ENCODE measurements at regions not wholly inside any gene's neighbourhood (a gene's known extent, or its start where the extent isn't known, plus 50 kb on each side); places are given as distances from the start of the nearest gene placed in this dataset.
A peak's percentile ranks its signal among the peaks of the same experiment; 100 is the strongest.

DNA sequence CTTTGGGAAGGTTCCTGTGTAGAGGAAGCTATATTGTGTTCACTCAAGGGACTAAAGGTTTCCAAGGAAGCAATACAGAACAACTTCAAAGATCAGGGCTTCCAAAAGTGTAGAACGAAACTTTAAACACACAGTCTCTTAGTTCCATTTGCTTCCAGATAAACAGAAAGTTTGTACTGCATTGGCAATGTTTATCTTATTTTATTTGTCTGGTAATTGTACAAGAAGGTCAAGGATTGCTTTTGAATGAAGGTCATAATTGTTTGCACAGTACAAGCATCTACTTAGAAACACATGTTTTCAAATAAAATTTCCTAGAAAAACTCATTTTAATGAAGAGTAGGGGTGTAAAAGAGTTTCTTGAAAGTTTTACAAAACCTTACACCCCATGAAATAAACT is 712.7 kb upstream of the SGCG start:
- ATAC-seq: no peak
- intact Hi-C loops (cut with micrococcal nuclease): no loop called here
- DNase-seq: no peak

DNA sequence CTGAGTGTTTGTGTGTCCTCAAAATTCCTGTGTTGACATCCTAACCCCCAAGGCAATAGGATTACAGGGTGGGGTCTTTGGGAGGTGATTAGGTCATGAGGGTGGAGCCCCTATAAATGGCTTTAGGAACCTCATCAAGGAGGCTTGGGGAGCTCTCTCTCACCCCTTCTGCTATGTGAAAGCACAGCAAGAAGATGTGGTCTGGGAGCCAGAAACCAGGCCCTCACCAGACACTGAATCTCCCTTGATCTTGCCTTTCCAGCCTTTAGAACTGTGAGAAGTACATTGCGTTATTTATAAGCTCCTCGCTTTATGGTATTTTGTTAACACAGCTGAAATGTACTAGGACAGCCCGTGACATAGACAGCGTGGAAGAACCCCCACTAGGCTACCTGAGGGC is 712.0 kb upstream of the SGCG start:
- ATAC-seq (no peak), DNase-seq (no peak)
- intact Hi-C loops (cut with micrococcal nuclease): no loop called here

DNA sequence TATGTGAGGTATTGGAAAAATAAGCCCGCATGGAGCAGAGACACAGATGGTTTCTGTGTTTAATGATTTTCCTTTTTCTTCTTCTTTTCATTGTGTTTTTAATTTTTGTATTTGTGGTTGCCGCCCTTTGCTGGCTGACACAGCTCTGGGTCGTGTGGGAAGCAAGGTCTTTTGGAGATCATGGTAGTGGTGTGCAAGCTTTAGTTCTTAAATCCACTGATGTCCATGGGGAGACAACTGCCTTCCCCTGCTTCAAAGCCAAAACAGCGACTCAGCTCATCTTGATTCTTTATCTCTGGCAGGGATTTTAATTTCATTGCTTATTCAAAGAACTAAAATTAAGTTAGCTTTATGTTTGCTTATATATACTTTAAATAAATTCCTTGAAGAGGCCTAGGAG is 711.3 kb upstream of the SGCG start:
- intact Hi-C loops (cut with micrococcal nuclease): no loop called here
- ATAC-seq: no peak
- no peak for DNase-seq

DNA sequence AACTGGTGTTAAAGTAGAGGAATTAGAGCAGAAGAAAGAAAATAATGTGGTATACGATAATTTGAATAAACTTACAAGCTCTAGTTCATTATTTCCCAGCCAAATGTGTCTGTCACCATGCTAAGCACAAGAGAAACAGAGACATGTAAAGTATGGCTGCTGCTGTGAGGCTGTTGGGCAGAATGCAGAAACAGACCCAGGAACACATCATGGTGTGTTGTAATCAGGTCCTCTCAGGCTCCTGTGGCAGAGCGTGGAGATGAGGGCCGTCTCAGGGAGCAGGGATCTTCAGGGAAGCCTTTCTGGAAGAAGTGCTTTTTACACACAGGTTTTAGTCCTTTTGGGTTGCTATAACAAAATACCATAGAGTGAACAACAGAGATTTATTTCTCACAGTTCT is 710.7 kb upstream of the SGCG start:
- intact Hi-C loops (cut with micrococcal nuclease): no loop called here
- no peak for ATAC-seq
- no peak for DNase-seq

DNA sequence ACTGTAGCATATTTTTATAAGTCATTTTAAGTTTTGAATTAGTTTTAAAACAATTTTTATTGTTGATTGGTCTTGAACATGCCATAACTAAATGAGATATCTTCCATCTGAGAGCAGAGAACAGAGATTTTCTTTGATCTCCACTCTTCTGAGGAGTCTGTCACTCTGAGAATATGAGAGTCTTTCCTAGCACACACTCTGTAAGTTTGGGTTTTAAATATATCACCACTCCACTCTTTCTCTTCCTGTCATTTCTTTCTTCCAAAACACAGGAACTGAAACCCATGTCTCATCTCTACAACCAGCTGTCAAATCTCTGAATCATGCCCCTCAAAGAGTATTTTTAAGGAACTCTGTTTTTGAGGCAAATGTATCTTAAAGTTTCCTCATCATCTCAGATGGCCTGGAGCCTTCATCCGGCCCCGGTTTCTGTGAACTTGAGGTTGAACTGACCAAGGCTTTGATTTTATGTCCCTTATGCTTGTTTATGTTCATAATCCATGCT is 698.2 kb upstream of the SGCG start:
- intact Hi-C loops (cut with micrococcal nuclease): no loop called here
- no peak for DNase-seq
- no peak for ATAC-seq

DNA sequence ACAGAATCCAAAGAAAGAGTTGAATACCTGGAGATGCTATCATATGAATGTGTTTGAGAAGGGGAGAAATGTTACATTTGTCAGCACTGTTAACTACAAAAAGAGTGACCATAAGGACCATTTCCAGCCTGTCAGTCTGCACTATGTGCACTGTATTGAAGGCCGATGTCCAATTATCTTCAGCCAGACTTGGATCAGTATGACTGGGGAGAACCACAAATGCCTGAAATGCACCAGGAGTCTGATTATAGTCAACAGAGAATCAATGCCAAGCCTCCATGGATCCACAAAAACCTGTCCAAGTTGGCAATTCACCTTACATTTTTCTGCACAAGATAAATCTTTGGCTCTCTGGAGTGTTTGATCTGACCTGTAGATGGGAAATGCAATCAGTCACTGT is 697.5 kb upstream of the SGCG start:
- intact Hi-C loops (cut with micrococcal nuclease): no loop called here
- no peak for ATAC-seq
- DNase-seq: no peak

DNA sequence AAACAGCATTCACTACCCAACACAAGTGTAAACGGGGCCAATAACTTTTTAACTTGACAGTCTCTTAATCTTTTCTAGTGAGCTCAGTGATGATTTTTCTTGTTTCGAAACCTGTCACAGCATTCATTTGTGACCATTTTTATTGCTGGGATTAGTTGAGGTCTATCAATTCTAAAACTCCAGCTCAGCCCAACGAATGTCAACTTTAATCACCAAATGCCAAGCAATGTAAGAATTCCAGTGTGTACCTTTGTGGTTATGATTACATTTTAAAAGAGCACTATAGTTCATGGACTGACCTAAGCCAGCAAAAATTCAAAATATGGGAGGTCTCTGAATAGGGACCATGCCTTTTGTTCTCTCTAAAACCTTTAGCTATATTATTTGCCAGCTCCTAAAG is 694.3 kb upstream of the SGCG start:
- DNase-seq (no peak), ATAC-seq (no peak)
- intact Hi-C loops (cut with micrococcal nuclease): no loop called here

DNA sequence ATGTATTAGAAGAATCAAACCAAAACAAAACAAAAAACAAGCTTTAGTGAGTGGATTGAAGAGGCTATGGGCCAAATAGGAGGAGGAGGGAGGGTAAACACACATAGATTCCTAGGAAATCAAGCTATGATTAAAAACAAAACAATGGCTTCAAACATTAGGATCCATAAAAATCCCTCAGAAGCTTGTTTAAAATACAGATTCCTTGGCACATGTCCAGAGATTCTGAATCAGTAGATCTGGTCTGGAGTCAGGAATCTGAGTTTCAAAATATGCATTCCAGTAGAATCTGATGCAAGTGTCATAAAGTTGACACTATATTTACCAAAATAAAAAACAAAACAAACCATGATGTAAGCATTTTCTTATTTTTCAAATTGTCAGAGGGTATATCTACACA is 692.8 kb upstream of the SGCG start:
- ATAC-seq (no peak), DNase-seq (no peak)
- intact Hi-C loops (cut with micrococcal nuclease): no loop called here

DNA sequence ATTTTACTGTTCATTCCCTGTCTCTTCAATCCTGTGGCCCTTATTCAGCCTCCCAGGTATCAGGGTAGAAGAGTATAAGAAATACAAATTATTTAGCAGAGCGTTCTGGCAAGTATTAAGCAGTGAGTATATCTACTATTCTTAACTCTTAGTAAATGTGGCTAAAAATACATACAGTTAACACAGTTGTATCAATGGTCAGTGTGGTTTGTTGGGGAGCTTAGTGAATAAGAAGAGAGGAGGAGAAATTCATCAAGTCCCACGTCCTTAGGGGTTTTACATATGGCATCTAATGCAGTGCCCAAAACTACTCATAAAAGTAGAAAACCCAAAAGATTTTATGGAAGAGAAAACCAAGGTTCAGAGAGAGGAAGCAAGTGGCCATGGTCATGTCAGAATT is 691.0 kb upstream of the SGCG start:
- no peak for DNase-seq
- intact Hi-C loops (cut with micrococcal nuclease): no loop called here

DNA sequence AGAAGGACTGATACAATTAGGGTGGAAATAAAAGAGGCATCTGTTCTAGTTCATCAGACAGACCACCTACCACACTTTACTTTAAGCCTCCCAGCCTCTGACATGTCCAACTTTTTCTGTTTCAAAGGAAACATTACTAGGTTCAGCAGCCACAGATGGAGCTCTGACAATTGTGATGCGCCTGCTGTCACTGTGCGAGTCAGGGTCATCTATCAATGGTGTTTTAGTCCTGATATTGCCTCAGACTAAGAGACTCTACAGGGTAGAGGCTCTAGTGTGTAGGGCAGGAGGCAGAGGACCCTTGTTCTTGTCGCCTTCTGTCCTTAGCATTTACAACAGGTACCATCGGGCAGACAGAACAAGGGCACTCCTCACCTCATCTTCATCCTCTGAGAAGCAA is 685.0 kb upstream of the SGCG start:
- intact Hi-C loops (cut with micrococcal nuclease): no loop called here
- ATAC-seq (no peak), DNase-seq (no peak)

More for the DNA sequence above, 691.0 kb upstream of the SGCG start:
- ATAC-seq: peak; percentile 26

DNA sequence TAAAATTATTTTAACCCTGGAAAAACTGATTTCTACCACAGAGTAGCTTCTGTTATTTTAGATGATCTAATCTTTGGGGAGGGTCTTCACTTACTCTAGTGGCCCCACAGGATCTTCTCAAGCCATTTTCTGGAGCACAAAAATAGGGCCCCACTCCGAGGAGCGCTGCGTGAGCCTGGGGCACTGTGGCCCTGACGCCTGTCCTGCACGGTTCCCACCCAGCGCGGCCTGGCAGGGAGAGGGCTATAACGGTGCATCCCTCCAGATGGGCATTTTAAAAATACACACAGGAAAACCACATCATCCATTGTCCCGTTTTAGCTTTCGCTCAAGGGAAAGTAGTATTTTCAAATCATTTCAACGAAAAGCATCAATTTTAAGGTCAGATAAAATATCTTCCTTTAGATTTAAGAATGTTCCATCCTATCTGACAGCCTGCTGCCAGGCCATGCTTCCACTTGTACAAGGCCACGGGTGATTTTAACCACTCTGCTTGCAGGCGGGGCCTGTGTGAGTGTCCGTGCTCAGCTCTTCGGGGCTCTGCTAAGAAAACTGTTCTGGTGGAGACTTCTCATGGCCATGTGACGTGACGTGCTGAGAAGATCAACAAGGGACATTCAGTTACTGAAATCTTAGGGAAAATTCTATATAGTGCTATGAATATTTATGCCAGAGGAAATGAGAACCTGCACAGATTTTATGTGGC is 683.8 kb upstream of the SGCG start:
- ATAC-seq (no peak), DNase-seq (no peak)
- intact Hi-C loops (cut with micrococcal nuclease): no loop called here

DNA sequence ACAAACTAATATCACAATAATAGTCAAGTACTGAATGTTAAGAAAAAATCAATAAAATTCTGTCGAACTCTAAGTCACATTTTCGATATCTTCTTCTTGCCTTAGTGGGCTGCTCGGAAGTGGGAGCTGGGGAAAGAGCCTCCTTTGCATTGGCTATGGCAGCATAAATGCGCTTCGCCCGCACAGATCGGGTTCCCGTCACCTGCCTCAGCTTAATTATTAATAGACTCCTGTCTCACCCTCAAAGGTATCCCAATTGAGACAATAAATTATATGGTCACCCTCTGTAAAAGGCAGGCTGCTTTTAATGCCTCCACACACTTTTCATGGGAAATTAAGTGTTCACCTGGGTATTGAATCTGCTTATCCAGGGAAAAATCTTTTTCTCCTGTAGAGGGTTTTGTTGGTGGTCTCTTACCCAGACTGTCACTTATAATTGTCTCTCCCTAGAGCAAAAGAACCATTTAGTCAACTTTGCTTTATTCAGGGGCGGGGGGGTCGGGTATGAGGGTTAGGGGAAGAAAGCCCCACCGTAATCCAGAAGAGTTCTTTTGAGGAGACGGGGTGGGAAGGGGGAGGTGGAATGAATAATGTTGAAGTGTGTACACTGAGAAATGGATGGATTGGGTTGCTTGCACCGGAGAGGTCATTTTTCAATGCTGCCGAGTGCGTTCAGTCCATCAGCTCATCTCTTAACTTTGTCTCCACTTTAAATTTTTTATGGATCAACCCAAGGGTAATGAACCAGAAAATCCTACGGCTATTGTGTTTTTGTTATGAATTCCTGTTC is 682.6 kb upstream of the SGCG start:
- DNase-seq (no peak), ATAC-seq (no peak)
- intact Hi-C loops (cut with micrococcal nuclease): no loop called here

DNA sequence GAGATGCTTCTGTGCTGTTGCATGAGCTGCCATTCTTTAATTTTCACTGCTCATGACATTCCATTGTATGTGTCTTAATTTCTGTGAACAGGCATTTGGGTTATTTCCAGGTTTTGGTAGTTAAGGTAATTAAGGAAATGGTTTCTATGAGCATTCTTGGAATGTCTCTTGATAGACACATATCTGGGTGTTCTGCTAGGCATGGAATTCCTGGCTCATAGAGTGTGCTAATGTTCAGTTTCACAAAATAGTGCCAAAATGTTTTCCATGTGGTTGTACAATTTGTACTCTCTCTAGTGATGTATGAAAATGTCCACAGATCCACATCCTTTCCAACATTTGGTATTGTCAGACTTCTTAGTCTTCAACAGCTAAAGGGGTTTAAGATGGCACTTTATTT is 680.9 kb upstream of the SGCG start:
- intact Hi-C loops (cut with micrococcal nuclease): no loop called here
- ATAC-seq (peak; percentile 45), DNase-seq (no peak)

DNA sequence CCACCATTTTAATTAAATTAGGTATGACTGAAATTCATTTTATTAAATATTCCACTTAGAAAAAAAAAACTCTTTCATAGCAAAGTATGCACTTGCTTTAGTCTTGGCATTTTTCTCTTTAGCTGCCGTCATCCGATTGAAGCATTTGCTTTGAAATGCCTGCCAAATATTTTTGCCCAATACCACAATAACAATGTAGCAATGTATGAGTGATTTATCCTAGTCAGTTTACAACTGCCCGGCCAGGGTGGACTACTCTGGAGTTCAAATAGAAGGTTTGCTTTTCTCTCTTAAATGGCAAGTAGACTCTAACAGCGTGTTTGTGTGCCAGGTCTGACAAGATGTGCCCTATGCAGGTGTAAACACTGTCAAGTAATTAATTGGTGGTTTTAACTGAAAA is 675.3 kb upstream of the SGCG start:
- intact Hi-C loops (cut with micrococcal nuclease): no loop called here
- ATAC-seq (no peak), DNase-seq (no peak)

DNA sequence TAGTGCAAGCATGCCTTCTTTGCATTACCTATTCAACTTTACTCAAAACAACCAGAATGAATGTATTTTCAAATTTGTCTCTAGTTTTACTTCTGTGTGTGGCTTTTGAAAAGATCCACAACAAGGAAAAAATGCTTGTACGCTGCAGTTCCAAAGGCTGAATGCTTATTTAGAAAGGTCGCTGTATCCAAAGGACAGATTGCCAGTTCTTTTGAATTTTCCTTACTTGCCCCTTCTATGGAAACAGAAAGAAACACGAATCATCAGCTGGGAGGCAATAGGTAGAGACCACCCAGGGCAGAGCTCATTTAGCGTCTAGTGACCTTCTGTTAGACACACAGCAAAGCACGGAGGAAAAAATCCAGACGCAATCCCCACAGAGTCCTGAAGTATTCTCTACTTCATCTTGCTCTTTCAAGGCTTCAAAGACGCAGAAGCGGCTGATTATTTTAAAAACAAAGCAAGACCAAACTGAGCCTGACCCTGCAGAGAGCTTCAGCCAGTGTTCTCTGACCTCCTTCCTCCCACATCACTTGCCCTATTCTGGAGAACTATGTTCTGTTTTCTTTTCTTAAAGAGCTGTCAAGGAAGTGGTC is 674.6 kb upstream of the SGCG start:
- no peak for DNase-seq
- no peak for ATAC-seq
- intact Hi-C loops (cut with micrococcal nuclease): no loop called here

DNA sequence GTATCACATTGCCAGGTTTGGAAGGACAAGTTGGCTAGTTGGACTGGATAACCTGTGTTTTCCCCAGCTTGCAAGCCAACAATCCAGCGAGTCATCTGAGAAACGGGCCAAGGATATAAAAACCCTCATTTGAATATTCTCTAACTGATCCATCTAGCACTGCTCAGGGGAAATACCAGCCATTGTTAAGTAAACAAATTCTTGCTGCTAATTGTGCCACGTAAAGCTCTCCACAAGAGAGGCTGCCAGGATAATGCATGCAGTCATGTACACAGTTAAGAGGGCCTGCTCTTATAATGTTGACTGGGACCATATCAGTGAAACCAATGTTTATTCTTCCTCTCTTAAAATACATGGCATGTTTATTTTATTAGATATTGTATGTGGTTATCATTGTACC is 663.2 kb upstream of the SGCG start:
- ATAC-seq (no peak), DNase-seq (no peak)
- intact Hi-C loops (cut with micrococcal nuclease): no loop called here

DNA sequence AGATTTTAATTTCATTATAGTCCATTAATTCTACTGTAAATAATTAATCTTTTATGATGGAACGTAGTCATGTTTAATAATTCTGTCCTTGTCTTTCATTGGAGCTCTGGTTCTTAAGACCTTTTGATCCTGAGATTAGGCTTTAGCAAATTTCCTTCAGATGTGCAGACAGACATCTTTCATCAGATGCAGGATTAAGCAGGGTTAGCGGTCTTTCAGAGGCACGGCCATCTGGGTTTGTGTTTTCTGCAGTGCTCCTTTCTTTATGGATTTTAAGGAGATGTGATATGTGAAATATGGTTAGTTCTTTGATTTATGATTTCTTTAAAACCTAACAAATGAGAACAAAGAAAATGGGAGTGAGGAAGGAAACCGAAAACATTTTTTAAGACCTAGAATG is 643.9 kb upstream of the SGCG start:
- DNase-seq: no peak
- intact Hi-C loops (cut with micrococcal nuclease): no loop called here
- ATAC-seq: no peak

DNA sequence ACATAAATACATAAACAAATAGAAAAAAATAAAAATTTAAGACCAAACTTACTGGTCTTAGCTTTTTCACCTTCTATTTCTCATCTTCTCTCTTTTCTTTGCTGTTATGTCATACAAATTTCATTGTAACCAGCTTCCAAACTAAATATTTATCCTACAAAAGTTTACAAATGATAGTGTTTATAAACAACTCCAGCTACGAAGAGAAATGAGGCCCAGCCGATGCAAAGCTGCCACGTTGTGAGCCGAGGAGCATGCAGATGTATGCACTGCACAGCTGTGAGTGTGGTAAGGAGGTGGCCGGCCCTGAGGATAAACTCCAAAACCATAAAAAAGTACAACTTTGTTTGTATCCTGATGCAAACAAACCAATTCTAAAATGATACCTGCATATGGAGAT is 642.4 kb upstream of the SGCG start:
- intact Hi-C loops (cut with micrococcal nuclease): no loop called here
- ATAC-seq (no peak), DNase-seq (no peak)

DNA sequence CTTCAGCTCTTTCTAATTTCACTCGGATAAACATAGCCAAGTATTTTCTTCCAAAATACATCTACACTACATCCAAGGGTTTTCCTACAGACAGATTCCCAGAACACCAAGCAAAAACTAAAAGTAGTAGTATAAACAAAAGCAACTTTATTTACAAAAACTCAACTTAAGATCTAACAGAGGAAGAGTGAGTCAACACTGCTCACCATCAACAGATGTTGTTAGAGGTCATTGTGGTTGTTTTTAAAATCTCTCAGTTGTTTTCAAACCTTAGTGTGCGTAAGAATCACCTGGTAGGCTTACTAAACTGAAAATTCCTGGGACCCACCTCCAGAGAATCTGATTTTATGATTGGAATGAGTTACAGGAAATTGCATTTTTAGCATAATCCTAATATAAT is 631.7 kb upstream of the SGCG start:
- DNase-seq (no peak), ATAC-seq (no peak)
- intact Hi-C loops (cut with micrococcal nuclease): no loop called here

DNA sequence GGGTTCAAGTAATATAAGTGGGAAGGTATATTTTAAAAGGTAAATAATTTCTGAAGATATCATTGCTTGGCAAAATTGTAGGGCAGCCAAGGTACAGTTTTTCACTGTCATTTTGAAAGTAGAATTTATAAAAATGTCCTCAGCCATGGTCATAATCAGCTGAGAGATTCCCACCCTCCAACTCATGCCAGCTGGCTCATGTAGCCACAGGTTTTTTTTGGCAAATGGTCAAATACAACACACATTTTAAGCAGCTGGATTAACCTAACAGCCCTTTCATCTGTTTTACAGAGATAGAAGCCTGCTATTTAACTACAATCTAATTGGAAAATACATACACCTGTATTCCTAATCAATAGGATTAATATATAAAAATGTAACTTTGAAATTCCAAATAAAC is 619.2 kb upstream of the SGCG start:
- DNase-seq (no peak), ATAC-seq (no peak)
- intact Hi-C loops (cut with micrococcal nuclease): no loop called here

DNA sequence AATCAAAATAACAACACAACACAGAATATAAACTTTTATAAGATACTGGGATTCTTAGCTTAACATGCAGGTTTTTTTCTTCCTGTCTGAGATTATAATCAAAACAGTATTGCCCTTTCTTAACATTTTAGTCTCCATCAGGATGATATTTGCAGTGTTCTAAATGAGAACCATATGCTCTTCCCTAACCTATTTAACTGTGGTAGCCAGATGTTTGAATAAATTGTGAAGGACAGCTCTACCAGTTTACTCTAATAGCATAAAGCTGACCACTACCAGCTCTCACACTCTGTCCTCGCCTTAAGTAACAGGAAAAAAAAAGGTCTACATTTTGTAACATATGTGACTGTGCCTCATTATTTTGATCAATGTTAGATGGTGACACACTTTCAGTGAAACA is 618.7 kb upstream of the SGCG start:
- DNase-seq (no peak), ATAC-seq (no peak)
- intact Hi-C loops (cut with micrococcal nuclease): no loop called here

Data from left ventricle myocardium superior (tissue), 1 donor.